Fibroblast of skin of left quadriceps (primary cell): ENCODE measurements at regions not wholly inside any gene's neighbourhood (a gene's known extent, or its start where the extent isn't known, plus 50 kb on each side); places are given as distances from the start of the nearest gene placed in this dataset.

Experiments used
- DNase-seq, 2 experiments: peaks; one replicate each; pipeline ENCODE4 v3.0.0-alpha.2; 2013; ENCODE audit warnings: low read depth in 2 of 2

GRCh38 chr13:58187881-58188280 is 556.3 kb downstream of the PCDH17 start:
- DNase-seq, result no peak

GRCh38 chr13:58190577-58190976 is 559.0 kb downstream of the PCDH17 start:
- no peak for DNase-seq

GRCh38 chr13:58191754-58192153 is 560.2 kb downstream of the PCDH17 start:
- DNase-seq, result no peak

GRCh38 chr13:58202099-58202498 is 570.6 kb downstream of the PCDH17 start:
- no peak for DNase-seq

- no peak for DNase-seq
Observed at GRCh38 chr13:58207501-58207900, 576.0 kb downstream of the PCDH17 start.

GRCh38 chr13:58235454-58235853 is 603.9 kb downstream of the PCDH17 start:
- DNase-seq, result no peak

- DNase-seq, result no peak
Observed at GRCh38 chr13:58238972-58239773, 607.6 kb downstream of the PCDH17 start.

- no peak for DNase-seq
Observed at GRCh38 chr13:58239774-58240268, 608.3 kb downstream of the PCDH17 start.

- no peak for DNase-seq
Observed at GRCh38 chr13:58247080-58247479, 615.5 kb downstream of the PCDH17 start.

GRCh38 chr13:58254943-58255342 is 623.4 kb downstream of the PCDH17 start:
- DNase-seq, result no peak

- DNase-seq, result no peak
Observed at GRCh38 chr13:58266271-58266670, 634.7 kb downstream of the PCDH17 start.

GRCh38 chr13:58298556-58299135 is 667.1 kb downstream of the PCDH17 start:
- no peak for DNase-seq

- no peak for DNase-seq
Observed at GRCh38 chr13:58300224-58300623, 668.7 kb downstream of the PCDH17 start.

GRCh38 chr13:58300974-58301681 is 669.6 kb downstream of the PCDH17 start:
- DNase-seq, result no peak

GRCh38 chr13:58302349-58302748 is 670.8 kb downstream of the PCDH17 start:
- no peak for DNase-seq

GRCh38 chr13:58306062-58306461 is 674.5 kb downstream of the PCDH17 start:
- DNase-seq, result no peak

GRCh38 chr13:58313219-58313618 is 681.7 kb downstream of the PCDH17 start:
- DNase-seq, result no peak

GRCh38 chr13:58318495-58319167 is 687.1 kb downstream of the PCDH17 start:
- DNase-seq, result no peak

GRCh38 chr13:58324161-58324560 is 692.6 kb downstream of the PCDH17 start:
- no peak for DNase-seq

GRCh38 chr13:58329746-58330145 is 698.2 kb downstream of the PCDH17 start:
- no peak for DNase-seq

- no peak for DNase-seq
Observed at GRCh38 chr13:58340895-58341294, 709.4 kb downstream of the PCDH17 start.

GRCh38 chr13:58341318-58341717 is 709.8 kb downstream of the PCDH17 start:
- no peak for DNase-seq
